ENCODE measurements at regions not wholly inside any gene's neighbourhood (a gene's known extent, or its start where the extent isn't known, plus 50 kb on each side); places are given as distances from the start of the nearest gene placed in this dataset.

DNA sequence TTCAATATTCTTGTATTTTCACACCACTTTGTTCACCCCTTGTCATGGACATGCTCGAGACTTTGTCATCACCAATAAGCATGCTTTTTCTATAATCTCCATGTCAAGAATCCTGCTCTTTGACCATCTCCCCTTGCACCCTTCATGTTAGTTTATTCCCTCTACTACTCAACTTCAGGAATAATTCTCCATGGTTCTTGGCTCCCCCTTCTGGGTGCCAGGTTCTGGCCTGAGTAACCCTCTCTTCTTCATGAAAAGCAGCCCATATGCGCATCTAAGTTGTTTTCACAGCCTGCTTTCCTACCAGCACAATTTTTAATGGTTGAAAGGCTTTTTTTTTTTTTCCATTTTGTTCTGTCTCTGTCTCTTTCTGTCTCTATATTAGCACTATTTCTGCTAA lies 160.7 kb downstream of the LEPR start:
- no peak for DNase-seq
- Histone ChIP-seq H4K20me1 (ENCODE audit: insufficient read depth, low read length) (no peaks in the 10 kb centered on the region), H3F3A (ENCODE audit: insufficient read depth, low read length) (no peaks in the 10 kb centered on the region), H3K27ac (ENCODE audit: low read length) (no peak overlapping the region), H3K4me2 (ENCODE audit: low read depth, low read length) (no peak overlapping the region), H3K9me2 (replicated peaks; ENCODE audit: insufficient read depth, low read length) (no peaks in the 10 kb centered on the region), H3K36me3 (replicated peaks; ENCODE audit: insufficient read depth, low read length) (no peaks in the 10 kb centered on the region), H2AFZ (ENCODE audit: low read length) (no peak overlapping the region), H3K9ac (ENCODE audit: low read length) (no peak overlapping the region), H3K4me3 (ENCODE audit: low read length) (no peak overlapping the region), H3K79me2 (ENCODE audit: low read length) (no peaks in the 10 kb centered on the region), H3K9me3 (replicated peaks; ENCODE audit: insufficient read depth, low read length) (no peaks in the 10 kb centered on the region), H3K27me3 (replicated peaks; ENCODE audit: insufficient read depth, low read length) (no peaks in the 10 kb centered on the region), H3K4me1 (ENCODE audit: low read length) (no peaks in the 10 kb centered on the region)
- TF ChIP-seq EZH2phosphoT487 (IDR thresholded peaks at IDR 0.05; ENCODE audit: low read length), result no peak
- no peak for TF ChIP-seq EZH2 (optimal IDR thresholded peaks at IDR 0.05; ENCODE audit: low read depth, low read length)
- TF ChIP-seq, protein P1, sequence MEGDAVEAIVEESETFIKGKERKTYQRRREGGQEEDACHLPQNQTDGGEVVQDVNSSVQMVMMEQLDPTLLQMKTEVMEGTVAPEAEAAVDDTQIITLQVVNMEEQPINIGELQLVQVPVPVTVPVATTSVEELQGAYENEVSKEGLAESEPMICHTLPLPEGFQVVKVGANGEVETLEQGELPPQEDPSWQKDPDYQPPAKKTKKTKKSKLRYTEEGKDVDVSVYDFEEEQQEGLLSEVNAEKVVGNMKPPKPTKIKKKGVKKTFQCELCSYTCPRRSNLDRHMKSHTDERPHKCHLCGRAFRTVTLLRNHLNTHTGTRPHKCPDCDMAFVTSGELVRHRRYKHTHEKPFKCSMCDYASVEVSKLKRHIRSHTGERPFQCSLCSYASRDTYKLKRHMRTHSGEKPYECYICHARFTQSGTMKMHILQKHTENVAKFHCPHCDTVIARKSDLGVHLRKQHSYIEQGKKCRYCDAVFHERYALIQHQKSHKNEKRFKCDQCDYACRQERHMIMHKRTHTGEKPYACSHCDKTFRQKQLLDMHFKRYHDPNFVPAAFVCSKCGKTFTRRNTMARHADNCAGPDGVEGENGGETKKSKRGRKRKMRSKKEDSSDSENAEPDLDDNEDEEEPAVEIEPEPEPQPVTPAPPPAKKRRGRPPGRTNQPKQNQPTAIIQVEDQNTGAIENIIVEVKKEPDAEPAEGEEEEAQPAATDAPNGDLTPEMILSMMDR (IDR thresholded peaks at IDR 0.05; ENCODE audit: low read length), result no peak

DNA sequence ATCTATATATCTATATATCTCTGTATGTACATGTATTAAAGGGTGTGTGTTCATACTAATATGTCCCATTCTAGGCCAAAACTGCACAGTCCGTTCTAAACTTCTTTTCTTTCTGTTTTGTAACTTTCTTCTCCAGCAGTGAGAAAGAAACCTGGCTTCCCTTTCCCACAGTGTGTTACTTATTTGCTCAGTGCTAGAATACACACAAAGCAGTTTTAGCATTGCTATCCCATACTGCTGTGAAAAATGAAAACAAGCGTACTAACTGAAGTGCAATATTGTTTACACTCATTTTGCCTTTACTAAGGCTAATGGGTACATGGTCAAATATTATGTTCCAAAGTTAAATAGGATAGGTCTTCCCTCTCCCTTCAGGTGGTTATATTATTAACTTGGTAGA lies 163.9 kb downstream of the LEPR start:
- H3K27me3 ChIP-seq (replicated peaks; ENCODE audit: insufficient read depth, low read length), result no peaks in the 10 kb centered on the region
- no peaks in the 10 kb centered on the region for H3K4me1 ChIP-seq (ENCODE audit: low read length)

DNA sequence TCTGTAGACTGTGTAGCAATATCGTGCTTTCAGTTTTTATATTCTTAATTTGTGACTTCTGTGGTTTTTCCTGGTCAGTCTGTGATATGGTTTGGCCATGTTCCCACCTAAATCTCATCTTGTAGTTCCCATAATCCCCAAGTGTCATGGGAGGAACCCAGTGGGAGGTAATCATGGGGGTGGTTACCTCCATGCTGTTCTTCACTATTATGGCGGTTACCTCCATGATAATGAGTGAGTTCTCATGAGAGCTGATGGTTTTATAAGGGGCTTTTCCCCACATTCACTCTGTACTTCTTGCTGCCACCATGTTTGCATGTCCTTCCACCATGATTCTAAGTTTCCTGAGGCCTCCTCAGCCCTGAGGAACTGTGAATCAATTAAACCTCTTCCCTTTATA lies 169.8 kb downstream of the LEPR start:
- no peaks in the 10 kb centered on the region for H3K27me3 ChIP-seq (replicated peaks; ENCODE audit: insufficient read depth, low read length)

More for the DNA sequence above, 163.9 kb downstream of the LEPR start:
- no peak for DNase-seq
- no peak overlapping the region for H3K27ac ChIP-seq (ENCODE audit: low read length)
- no peak for TF ChIP-seq EZH2phosphoT487 (IDR thresholded peaks at IDR 0.05; ENCODE audit: low read length)
- TF ChIP-seq, protein P1 (IDR thresholded peaks at IDR 0.05; ENCODE audit: low read length), result no peak
- no peaks in the 10 kb centered on the region for H3K36me3 ChIP-seq (replicated peaks; ENCODE audit: insufficient read depth, low read length)
- H3K4me3 ChIP-seq (ENCODE audit: low read length), result no peak overlapping the region
- no peaks in the 10 kb centered on the region for H3K9me3 ChIP-seq (replicated peaks; ENCODE audit: insufficient read depth, low read length)
- no peak overlapping the region for H2AFZ ChIP-seq (ENCODE audit: low read length)
- no peak overlapping the region for H3K4me2 ChIP-seq (ENCODE audit: low read depth, low read length)
- no peaks in the 10 kb centered on the region for H3F3A ChIP-seq (ENCODE audit: insufficient read depth, low read length)
- H3K79me2 ChIP-seq (ENCODE audit: low read length), result no peaks in the 10 kb centered on the region
- H3K9me2 ChIP-seq (replicated peaks; ENCODE audit: insufficient read depth, low read length), result no peaks in the 10 kb centered on the region
- H4K20me1 ChIP-seq (ENCODE audit: insufficient read depth, low read length), result no peaks in the 10 kb centered on the region
- H3K9ac ChIP-seq (ENCODE audit: low read length), result no peak overlapping the region

More for the DNA sequence above, 169.8 kb downstream of the LEPR start:
- Histone ChIP-seq H3K4me3 (ENCODE audit: low read length) (no peak overlapping the region), H3K9ac (ENCODE audit: low read length) (no peak overlapping the region), H4K20me1 (ENCODE audit: insufficient read depth, low read length) (no peaks in the 10 kb centered on the region), H3F3A (ENCODE audit: insufficient read depth, low read length) (no peaks in the 10 kb centered on the region), H3K27ac (ENCODE audit: low read length) (no peak overlapping the region), H3K4me1 (ENCODE audit: low read length) (no peaks in the 10 kb centered on the region), H3K9me3 (replicated peaks; ENCODE audit: insufficient read depth, low read length) (no peaks in the 10 kb centered on the region), H3K4me2 (ENCODE audit: low read depth, low read length) (no peak overlapping the region), H3K36me3 (replicated peaks; ENCODE audit: insufficient read depth, low read length) (no peaks in the 10 kb centered on the region), H2AFZ (ENCODE audit: low read length) (no peak overlapping the region), H3K9me2 (replicated peaks; ENCODE audit: insufficient read depth, low read length) (no peaks in the 10 kb centered on the region), H3K79me2 (ENCODE audit: low read length) (no peaks in the 10 kb centered on the region)
- DNase-seq, result no peak
- TF ChIP-seq, protein P1 (IDR thresholded peaks at IDR 0.05; ENCODE audit: low read length), result no peak
- TF ChIP-seq EZH2phosphoT487 (IDR thresholded peaks at IDR 0.05; ENCODE audit: low read length) (no peak), EZH2 (optimal IDR thresholded peaks at IDR 0.05; ENCODE audit: low read depth, low read length) (no peak)

Data from MM.1S (cell line).